Activated T-helper 1 cell treated with anti-CD3 and anti-CD28 coated beads, Interleukin-12 subunit alpha, Interleukin-12 subunit beta, Interleukin-2, Interleukin-4 antibody, amounts not matched to agents 30 ng/mL and 10 ng/mL and 1 ng/mL, durations not matched to agents 14 hours and 24 hours and 36 hours (primary cell): ENCODE measurements at regions not wholly inside any gene's neighbourhood (a gene's known extent, or its start where the extent isn't known, plus 50 kb on each side); places are given as distances from the start of the nearest gene placed in this dataset.

ENCODE experiments used
- DNase-seq: peaks from one replicate; pipeline ENCODE4 v3.0.0; 2021; ENCODE audit warnings: low spot score
- H3K27ac Mint-ChIP-seq: one replicate; pipeline ENCODE4 v1.8.0; 2021; ENCODE audit warnings: mild to moderate bottlenecking, mixed read lengths
- H3K27me3 Mint-ChIP-seq: one replicate; pipeline ENCODE4 v1.8.0; 2022; ENCODE audit warnings: mild to moderate bottlenecking, moderate library complexity, mixed read lengths; ENCODE audit not compliant: insufficient read depth
- H3K36me3 Mint-ChIP-seq: one replicate; pipeline ENCODE4 v1.8.0; 2021; ENCODE audit warnings: low read depth, mixed read lengths
- H3K4me1 Mint-ChIP-seq: one replicate; pipeline ENCODE4 v1.8.0; 2021; ENCODE audit warnings: low read depth, mixed read lengths
- H3K4me3 Mint-ChIP-seq: one replicate; pipeline ENCODE4 v1.8.0; 2021; ENCODE audit warnings: mild to moderate bottlenecking, moderate library complexity, mixed read lengths
- H3K9me3 Mint-ChIP-seq: one replicate; pipeline ENCODE4 v1.8.0; 2021; ENCODE audit warnings: mixed read lengths
- intact Hi-C: fragments of 100-400 bp; cut with micrococcal nuclease; formaldehyde crosslinking; loops from one replicate; pipeline ENCODE4 v1.15.1; 2024

- Mint-ChIP-seq H3K27me3 (no peaks in the 10 kb centered on the region), H3K36me3 (no peaks in the 10 kb centered on the region), H3K9me3 (no peaks in the 10 kb centered on the region), H3K4me3 (no peak overlapping the region), H3K4me1 (no peaks in the 10 kb centered on the region), H3K27ac (no peak overlapping the region)
- intact Hi-C loops, result no loop called here
- DNase-seq, result no peak
Observed at GRCh38 chr11:103530257-103530656, 421.0 kb downstream of the DYNC2H1 start.

- no peaks in the 10 kb centered on the region for H3K27me3 Mint-ChIP-seq
- no peak for DNase-seq
- H3K4me1 Mint-ChIP-seq, result no peaks in the 10 kb centered on the region
- no peaks in the 10 kb centered on the region for H3K36me3 Mint-ChIP-seq
- H3K9me3 Mint-ChIP-seq, result no peaks in the 10 kb centered on the region
- intact Hi-C loops, result no loop called here
- H3K27ac Mint-ChIP-seq, result no peak overlapping the region
- no peak overlapping the region for H3K4me3 Mint-ChIP-seq
Observed at GRCh38 chr11:103532133-103532788, 423.0 kb downstream of the DYNC2H1 start.

GRCh38 chr11:103534191-103534590 is 425.0 kb downstream of the DYNC2H1 start:
- H3K4me3 Mint-ChIP-seq, result no peak overlapping the region
- intact Hi-C loops, result no loop called here
- no peak overlapping the region for H3K27ac Mint-ChIP-seq
- H3K36me3 Mint-ChIP-seq, result no peaks in the 10 kb centered on the region
- no peaks in the 10 kb centered on the region for H3K4me1 Mint-ChIP-seq
- no peaks in the 10 kb centered on the region for H3K27me3 Mint-ChIP-seq
- no peak for DNase-seq
- H3K9me3 Mint-ChIP-seq, result no peaks in the 10 kb centered on the region

GRCh38 chr11:103534959-103535358 is 425.7 kb downstream of the DYNC2H1 start:
- Mint-ChIP-seq H3K27ac (no peak overlapping the region), H3K4me1 (no peaks in the 10 kb centered on the region), H3K9me3 (no peaks in the 10 kb centered on the region), H3K4me3 (no peak overlapping the region), H3K36me3 (no peaks in the 10 kb centered on the region), H3K27me3 (no peaks in the 10 kb centered on the region)
- intact Hi-C loops, result no loop called here
- DNase-seq, result no peak

- intact Hi-C loops, result no loop called here
- no peak for DNase-seq
- H3K27ac Mint-ChIP-seq, result no peak overlapping the region
Observed at GRCh38 chr11:103536335-103536722, 427.1 kb downstream of the DYNC2H1 start.

GRCh38 chr11:103537904-103538502 is 428.8 kb downstream of the DYNC2H1 start:
- intact Hi-C loops, result no loop called here
- Mint-ChIP-seq H3K27ac (no peak overlapping the region), H3K36me3 (no peaks in the 10 kb centered on the region), H3K9me3 (peaks cover 8% of the 10 kb centered on the region), H3K4me3 (no peak overlapping the region), H3K27me3 (no peaks in the 10 kb centered on the region), H3K4me1 (no peaks in the 10 kb centered on the region)
- no peak for DNase-seq

More at GRCh38 chr11:103536335-103536722, 427.1 kb downstream of the DYNC2H1 start:
- Mint-ChIP-seq H3K4me1 (no peaks in the 10 kb centered on the region), H3K27me3 (no peaks in the 10 kb centered on the region), H3K4me3 (no peak overlapping the region), H3K36me3 (no peaks in the 10 kb centered on the region), H3K9me3 (peaks cover 3% of the 10 kb centered on the region)

GRCh38 chr11:103539166-103539565 is 429.9 kb downstream of the DYNC2H1 start:
- intact Hi-C loops, result no loop called here
- Mint-ChIP-seq H3K4me1 (no peaks in the 10 kb centered on the region), H3K27me3 (no peaks in the 10 kb centered on the region), H3K27ac (no peak overlapping the region), H3K4me3 (no peak overlapping the region), H3K36me3 (no peaks in the 10 kb centered on the region), H3K9me3 (peaks cover 8% of the 10 kb centered on the region)
- no peak for DNase-seq

GRCh38 chr11:103541186-103541795 is 432.1 kb downstream of the DYNC2H1 start:
- H3K27me3 Mint-ChIP-seq, result no peaks in the 10 kb centered on the region
- H3K4me1 Mint-ChIP-seq, result no peaks in the 10 kb centered on the region
- H3K36me3 Mint-ChIP-seq, result no peaks in the 10 kb centered on the region
- no peak for DNase-seq
- H3K9me3 Mint-ChIP-seq, result peaks cover 8% of the 10 kb centered on the region
- H3K27ac Mint-ChIP-seq, result no peak overlapping the region
- intact Hi-C loops, result no loop called here
- no peak overlapping the region for H3K4me3 Mint-ChIP-seq

GRCh38 chr11:103542851-103543250 is 433.6 kb downstream of the DYNC2H1 start:
- intact Hi-C loops, result no loop called here
- H3K9me3 Mint-ChIP-seq, result peaks cover 8% of the 10 kb centered on the region
- no peak overlapping the region for H3K4me3 Mint-ChIP-seq
- no peak for DNase-seq
- no peaks in the 10 kb centered on the region for H3K27me3 Mint-ChIP-seq
- no peaks in the 10 kb centered on the region for H3K36me3 Mint-ChIP-seq
- H3K4me1 Mint-ChIP-seq, result no peaks in the 10 kb centered on the region
- H3K27ac Mint-ChIP-seq, result no peak overlapping the region

- Mint-ChIP-seq H3K27ac (no peak overlapping the region), H3K4me1 (no peaks in the 10 kb centered on the region), H3K4me3 (no peak overlapping the region), H3K9me3 (peaks cover 8% of the 10 kb centered on the region), H3K27me3 (no peaks in the 10 kb centered on the region), H3K36me3 (no peaks in the 10 kb centered on the region)
- no peak for DNase-seq
- intact Hi-C loops, result no loop called here
Observed at GRCh38 chr11:103543456-103543855, 434.2 kb downstream of the DYNC2H1 start.

- H3K36me3 Mint-ChIP-seq, result no peaks in the 10 kb centered on the region
- no peak overlapping the region for H3K4me3 Mint-ChIP-seq
- intact Hi-C loops, result no loop called here
- peaks cover 8% of the 10 kb centered on the region for H3K9me3 Mint-ChIP-seq
- H3K27ac Mint-ChIP-seq, result no peak overlapping the region
- H3K27me3 Mint-ChIP-seq, result no peaks in the 10 kb centered on the region
- no peak for DNase-seq
- H3K4me1 Mint-ChIP-seq, result no peaks in the 10 kb centered on the region
Observed at GRCh38 chr11:103544874-103545273, 435.6 kb downstream of the DYNC2H1 start.

GRCh38 chr11:103545551-103545950 is 436.3 kb downstream of the DYNC2H1 start:
- peaks cover 3% of the 10 kb centered on the region for H3K27me3 Mint-ChIP-seq
- no peaks in the 10 kb centered on the region for H3K4me1 Mint-ChIP-seq
- intact Hi-C loops, result no loop called here
- H3K4me3 Mint-ChIP-seq, result no peak overlapping the region
- peaks cover 8% of the 10 kb centered on the region for H3K9me3 Mint-ChIP-seq
- DNase-seq, result no peak
- no peaks in the 10 kb centered on the region for H3K36me3 Mint-ChIP-seq
- H3K27ac Mint-ChIP-seq, result no peak overlapping the region

GRCh38 chr11:103546236-103546635 is 437.0 kb downstream of the DYNC2H1 start:
- Mint-ChIP-seq H3K27ac (no peak overlapping the region), H3K36me3 (no peaks in the 10 kb centered on the region), H3K4me1 (no peaks in the 10 kb centered on the region), H3K27me3 (peaks cover 4% of the 10 kb centered on the region), H3K4me3 (no peak overlapping the region), H3K9me3 (peaks cover 5% of the 10 kb centered on the region)
- intact Hi-C loops, result no loop called here
- DNase-seq, result no peak
